ENCODE measurements at regions not wholly inside any gene's neighbourhood (a gene's known extent, or its start where the extent isn't known, plus 50 kb on each side); places are given as distances from the start of the nearest gene placed in this dataset.

DNA sequence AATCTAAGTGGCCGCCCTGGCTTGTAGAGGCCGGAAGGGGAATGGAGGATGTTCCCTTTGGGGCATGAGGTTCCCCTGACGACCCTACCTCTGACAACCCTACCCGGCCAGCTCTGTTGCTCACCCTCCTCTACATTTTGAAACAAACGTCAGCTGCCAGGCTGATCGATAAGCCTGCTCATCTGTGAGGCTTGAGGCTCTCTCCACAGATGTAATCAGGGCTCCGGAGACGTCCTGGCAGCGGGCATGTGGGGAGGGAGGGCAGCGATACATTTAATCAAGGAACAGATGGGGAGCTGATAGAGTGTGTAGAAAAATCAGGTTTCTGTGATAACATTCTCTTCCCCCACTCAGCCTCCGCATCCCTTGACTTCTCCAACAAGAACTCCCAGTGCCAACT, 212.3 kb upstream of the SDK2 start:
- TF ChIP-seq POLR2A (IDR thresholded peaks at IDR 0.05) (no peak), CTCF (IDR thresholded peaks at IDR 0.05) (no peak)

Data from testis (tissue), 2 donors.